ENCODE measurements at regions not wholly inside any gene's neighbourhood (a gene's known extent, or its start where the extent isn't known, plus 50 kb on each side); places are given as distances from the start of the nearest gene placed in this dataset.

- no peak for DNase-seq (ENCODE audit: low read depth)
Observed at GRCh38 chr14:101370593-101371569, 190.4 kb upstream of the DIO3 start.

- no peak for DNase-seq (ENCODE audit: low read depth)
Observed at GRCh38 chr14:101371799-101372793, 189.2 kb upstream of the DIO3 start.

GRCh38 chr14:101372894-101373620 lies 188.2 kb upstream of the DIO3 start:
- DNase-seq (ENCODE audit: low read depth): no peak

GRCh38 chr14:101373690-101374295 lies 187.5 kb upstream of the DIO3 start:
- no peak for DNase-seq (ENCODE audit: low read depth)

- DNase-seq (ENCODE audit: low read depth): no peak
Observed at GRCh38 chr14:101374373-101375338, 186.6 kb upstream of the DIO3 start.

GRCh38 chr14:101377069-101377468 lies 184.2 kb upstream of the DIO3 start:
- no peak for DNase-seq (ENCODE audit: low read depth)

GRCh38 chr14:101379842-101380241 lies 181.5 kb upstream of the DIO3 start:
- DNase-seq (ENCODE audit: low read depth): no peak

- DNase-seq (ENCODE audit: low read depth): no peak
Observed at GRCh38 chr14:101380512-101380911, 180.8 kb upstream of the DIO3 start.

- DNase-seq (ENCODE audit: low read depth): no peak
Observed at GRCh38 chr14:101380940-101381339, 180.4 kb upstream of the DIO3 start.

GRCh38 chr14:101383737-101384338 lies 177.5 kb upstream of the DIO3 start:
- DNase-seq (ENCODE audit: low read depth): no peak

- DNase-seq (ENCODE audit: low read depth): no peak
Observed at GRCh38 chr14:101394374-101394773, 166.9 kb upstream of the DIO3 start.

- DNase-seq (ENCODE audit: low read depth): no peak
Observed at GRCh38 chr14:101395779-101396178, 165.5 kb upstream of the DIO3 start.

GRCh38 chr14:101397206-101397605 lies 164.1 kb upstream of the DIO3 start:
- no peak for DNase-seq (ENCODE audit: low read depth)

GRCh38 chr14:101398011-101398410 lies 163.3 kb upstream of the DIO3 start:
- DNase-seq (ENCODE audit: low read depth): no peak

GRCh38 chr14:101399737-101400517 lies 161.4 kb upstream of the DIO3 start:
- no peak for DNase-seq (ENCODE audit: low read depth)

GRCh38 chr14:101400830-101401229 lies 160.5 kb upstream of the DIO3 start:
- DNase-seq (ENCODE audit: low read depth): peak; percentile 42

- DNase-seq (ENCODE audit: low read depth): peak; percentile 11
Observed at GRCh38 chr14:101402936-101403660, 158.2 kb upstream of the DIO3 start.

GRCh38 chr14:101404426-101405170 lies 156.7 kb upstream of the DIO3 start:
- no peak for DNase-seq (ENCODE audit: low read depth)
